GM12875 (cell line): ENCODE measurements at regions not wholly inside any gene's neighbourhood (a gene's known extent, or its start where the extent isn't known, plus 50 kb on each side); places are given as distances from the start of the nearest gene placed in this dataset.

Source experiments
- H3K4me3 ChIP-seq: one replicate; pipeline ENCODE4 v1.5.1; 2011; ENCODE audit warnings: low read depth, low read length, control low read depth
- TF ChIP-seq, protein P1 (sequence below): IDR thresholded peaks from 2 replicates; pipeline ENCODE4 v1.5.1; 2011; ENCODE audit warnings: low read depth, mild to moderate bottlenecking, control low read depth, inconsistent platforms, low read length, moderate library complexity, borderline replicate concordance; ENCODE audit not compliant: insufficient read depth

DNA sequence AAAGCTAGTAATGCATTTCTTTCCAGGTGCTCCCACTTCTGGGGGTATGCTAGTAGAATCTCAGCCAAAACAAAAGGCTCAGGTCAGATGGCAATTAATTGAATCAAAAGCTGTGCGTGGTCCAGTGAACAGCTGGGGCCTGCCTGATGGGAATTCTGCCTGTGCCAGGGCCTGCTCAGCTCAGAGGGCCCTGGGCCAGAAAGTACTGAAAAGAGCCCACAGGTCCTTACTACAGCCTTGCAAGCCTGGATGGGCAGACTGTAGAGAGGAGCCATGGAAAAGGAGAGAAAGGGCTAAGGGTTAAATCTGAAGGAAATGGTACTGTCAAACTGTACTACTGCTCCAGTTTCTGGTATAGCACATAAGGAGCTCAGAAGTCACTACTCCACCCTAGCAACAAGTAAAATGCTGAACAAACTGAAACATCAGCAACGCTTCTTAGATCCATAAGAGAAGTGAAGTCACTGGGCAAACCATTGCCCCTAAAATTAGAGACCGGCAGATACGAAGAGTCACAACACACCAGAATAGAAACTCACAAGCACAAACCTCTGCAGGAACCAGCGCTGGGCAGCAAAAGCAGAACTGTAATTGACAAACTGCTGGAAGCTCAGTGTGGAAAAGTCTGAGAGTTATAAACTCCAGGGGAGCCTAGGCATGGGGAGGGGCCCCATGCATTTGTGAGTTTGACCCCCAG lies 121.1 kb upstream of the SYT6 start:
- no peak overlapping the region for H3K4me3 ChIP-seq
- TF ChIP-seq, protein P1, sequence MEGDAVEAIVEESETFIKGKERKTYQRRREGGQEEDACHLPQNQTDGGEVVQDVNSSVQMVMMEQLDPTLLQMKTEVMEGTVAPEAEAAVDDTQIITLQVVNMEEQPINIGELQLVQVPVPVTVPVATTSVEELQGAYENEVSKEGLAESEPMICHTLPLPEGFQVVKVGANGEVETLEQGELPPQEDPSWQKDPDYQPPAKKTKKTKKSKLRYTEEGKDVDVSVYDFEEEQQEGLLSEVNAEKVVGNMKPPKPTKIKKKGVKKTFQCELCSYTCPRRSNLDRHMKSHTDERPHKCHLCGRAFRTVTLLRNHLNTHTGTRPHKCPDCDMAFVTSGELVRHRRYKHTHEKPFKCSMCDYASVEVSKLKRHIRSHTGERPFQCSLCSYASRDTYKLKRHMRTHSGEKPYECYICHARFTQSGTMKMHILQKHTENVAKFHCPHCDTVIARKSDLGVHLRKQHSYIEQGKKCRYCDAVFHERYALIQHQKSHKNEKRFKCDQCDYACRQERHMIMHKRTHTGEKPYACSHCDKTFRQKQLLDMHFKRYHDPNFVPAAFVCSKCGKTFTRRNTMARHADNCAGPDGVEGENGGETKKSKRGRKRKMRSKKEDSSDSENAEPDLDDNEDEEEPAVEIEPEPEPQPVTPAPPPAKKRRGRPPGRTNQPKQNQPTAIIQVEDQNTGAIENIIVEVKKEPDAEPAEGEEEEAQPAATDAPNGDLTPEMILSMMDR, result no peak

DNA sequence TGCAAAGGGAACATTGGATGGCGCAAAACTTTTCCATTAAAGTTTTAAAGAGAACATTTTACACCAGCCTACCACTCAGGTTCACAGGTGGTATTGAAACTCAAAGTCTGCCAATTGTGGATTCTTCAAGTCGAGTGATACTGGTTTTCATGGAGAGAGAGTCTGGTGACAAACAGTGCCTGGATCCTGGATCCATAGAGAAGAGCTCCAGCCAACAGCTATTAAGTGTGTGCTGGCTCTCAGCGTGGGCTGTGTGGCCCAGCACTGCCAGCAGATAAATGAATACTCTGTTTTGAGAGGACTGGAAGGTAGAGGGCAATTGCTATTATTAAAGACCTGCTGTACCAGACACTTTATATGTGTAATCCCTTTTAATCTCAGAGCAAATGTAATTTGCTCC lies 118.9 kb upstream of the SYT6 start:
- TF ChIP-seq, protein P1, result no peak
- no peak overlapping the region for H3K4me3 ChIP-seq

DNA sequence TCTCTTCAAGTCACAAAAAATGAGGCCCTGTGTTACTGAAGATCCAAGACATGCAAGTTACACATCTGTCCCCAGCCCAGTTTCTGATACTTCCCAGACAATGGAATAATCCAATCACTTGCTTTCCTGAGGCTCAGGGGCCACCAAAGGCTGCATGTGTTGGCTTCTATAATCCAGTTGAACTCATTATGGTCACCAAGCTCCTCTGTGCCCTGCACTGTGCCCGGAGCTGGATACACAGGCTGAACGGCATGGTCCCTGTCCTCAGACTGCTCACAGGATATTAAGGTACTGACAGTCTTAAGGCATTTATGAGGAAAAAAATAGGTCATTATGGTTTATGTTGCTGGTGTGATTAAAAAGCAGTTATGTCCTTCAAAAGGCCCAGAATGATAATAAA lies 117.0 kb upstream of the SYT6 start:
- TF ChIP-seq, protein P1, result no peak
- no peak overlapping the region for H3K4me3 ChIP-seq

DNA sequence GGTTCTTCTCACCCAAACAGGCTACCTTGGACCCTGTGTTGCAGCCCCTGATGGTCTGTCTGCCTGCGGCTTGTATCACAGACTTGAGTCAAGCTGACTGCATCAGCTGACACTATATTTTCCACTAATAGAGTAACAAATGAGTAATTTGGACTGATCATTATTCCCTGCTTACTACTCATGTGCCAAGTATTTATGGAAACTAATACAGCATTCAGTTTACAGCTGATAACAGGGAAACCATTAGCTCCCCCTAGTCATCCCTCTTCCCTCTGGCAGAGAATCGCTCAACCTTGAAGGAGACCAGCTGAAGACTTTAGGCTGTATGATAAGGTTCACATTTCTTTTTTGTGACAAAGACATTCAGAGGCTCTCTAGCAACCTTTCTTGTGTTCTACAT lies 116.6 kb upstream of the SYT6 start:
- no peak overlapping the region for H3K4me3 ChIP-seq
- TF ChIP-seq, protein P1, result no peak

DNA sequence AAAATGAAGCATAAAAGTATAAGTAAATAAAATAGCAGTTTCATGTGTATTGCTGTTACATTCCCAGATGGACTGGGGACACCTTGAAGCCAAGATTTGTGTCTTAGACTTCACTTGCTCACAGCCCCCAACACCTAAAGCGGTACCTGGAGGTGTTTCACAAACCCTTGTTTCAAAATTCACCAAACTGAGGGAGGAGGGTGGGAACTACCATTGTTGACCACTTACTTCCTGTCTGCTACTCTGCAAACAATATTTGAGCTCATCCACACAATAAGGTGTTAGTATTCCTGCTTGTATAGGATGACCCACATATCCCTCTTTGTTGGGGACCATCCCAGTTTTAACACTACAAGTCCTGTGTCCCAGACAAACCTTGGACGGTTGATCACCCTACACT lies 115.9 kb upstream of the SYT6 start:
- TF ChIP-seq, protein P1, result no peak
- H3K4me3 ChIP-seq, result no peak overlapping the region

DNA sequence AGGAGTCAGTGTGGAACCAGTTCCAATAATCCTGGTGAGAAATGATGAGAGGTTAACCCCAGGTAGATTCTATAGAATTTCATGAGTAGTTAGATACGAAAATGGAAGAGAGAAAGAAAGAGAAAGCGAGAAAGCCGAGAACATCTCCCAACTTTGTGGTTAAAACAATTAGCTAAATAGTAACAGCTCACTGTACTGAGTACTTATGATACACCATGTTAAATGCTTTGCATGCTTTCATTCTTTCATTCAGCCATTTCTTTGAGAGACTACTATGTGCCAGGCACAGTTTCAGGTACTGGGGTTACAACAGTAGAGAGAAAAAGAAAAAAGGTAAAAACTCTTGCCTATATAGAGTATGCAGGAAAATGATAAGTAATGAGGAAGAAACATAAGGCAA lies 109.7 kb upstream of the SYT6 start:
- TF ChIP-seq, protein P1, result no peak
- no peak overlapping the region for H3K4me3 ChIP-seq

DNA sequence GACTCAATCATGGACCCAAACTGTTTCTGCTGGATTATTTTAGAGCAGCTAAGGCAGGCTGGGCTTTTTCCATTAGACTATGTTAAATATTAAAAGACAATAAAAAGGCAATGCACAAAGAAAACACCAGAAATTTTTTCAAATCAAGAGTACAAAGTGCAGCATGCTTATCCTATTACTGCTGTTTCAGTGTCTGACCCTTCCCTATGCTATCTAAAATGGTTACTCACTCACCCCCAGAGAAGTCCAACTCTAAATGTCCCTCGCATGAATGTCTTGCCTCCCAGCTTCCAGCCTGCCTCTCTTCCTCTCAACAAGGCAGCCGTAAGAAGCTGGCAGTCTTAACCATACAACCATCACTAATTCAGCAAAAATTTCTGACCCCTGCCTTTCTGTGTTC lies 108.7 kb upstream of the SYT6 start:
- TF ChIP-seq, protein P1, result no peak
- H3K4me3 ChIP-seq, result no peak overlapping the region
